ENCODE measurements at regions not wholly inside any gene's neighbourhood (a gene's known extent, or its start where the extent isn't known, plus 50 kb on each side); places are given as distances from the start of the nearest gene placed in this dataset.
"Not testable (repeated sequence)": the region's sequence is repeated elsewhere in the genome, so short reads cannot be mapped to it uniquely, and the experiment has no call there.

DNA sequence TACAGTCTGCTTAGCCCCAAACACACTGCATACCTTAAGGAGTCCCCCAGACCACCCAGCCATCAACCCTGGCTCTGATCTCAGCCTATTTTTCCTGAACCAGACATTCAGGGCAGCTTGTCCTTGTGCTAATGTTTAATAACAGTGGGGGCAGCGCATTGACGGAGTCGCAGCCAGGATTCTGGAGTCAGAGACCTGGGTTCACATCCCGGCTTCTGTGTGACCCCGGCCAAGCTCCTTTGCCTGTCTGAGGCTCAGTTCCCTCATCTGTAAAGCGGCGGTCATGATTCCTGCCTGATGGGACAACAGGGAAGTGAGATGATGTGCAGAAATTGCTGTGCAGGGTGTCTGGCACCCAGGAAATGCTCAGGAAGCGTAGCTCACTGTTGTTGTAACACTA is 63.1 kb downstream of the MATN1 start:
- DNase-seq (ENCODE audit: low read depth, low spot score), result no peak

DNA sequence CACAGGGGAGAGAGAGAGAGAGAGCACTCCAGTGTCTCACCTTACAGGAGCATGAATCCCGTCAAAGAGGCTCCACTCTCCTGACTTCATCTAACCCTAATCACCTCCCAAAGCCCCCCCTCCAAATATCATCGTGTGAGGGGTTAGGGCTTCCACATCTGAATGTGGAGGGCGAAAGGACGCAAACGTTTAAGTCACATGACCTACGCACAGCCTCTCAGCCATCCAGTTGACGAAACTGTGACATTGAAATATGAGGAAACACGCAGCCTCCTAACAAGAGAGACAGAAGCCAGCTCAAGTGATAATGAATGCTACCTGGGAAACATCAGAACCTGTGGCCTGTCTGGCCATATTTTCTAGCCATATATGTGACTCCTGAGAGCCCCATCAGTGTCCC is 63.7 kb downstream of the MATN1 start:
- DNase-seq (ENCODE audit: low read depth, low spot score), result no peak

DNA sequence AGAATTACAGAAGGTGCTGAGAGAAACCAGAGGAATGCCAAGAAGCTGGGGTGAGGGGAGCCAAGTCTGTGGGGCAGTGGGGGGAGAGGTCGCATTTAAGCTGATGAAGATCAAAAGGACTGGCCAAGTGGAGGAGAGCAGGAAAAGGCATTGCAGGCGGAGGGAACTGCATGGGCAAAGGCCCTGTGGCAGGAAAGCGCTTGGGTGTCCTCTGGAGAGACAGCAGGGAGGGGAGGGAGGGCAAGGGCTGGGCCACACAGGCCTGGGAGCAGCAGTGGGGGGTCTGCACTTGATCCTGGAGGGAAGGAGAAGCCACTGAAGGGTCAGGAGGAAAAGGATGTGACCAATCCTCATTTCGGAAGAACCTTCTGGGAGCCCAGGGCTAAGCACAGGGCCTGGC is 65.0 kb downstream of the MATN1 start:
- DNase-seq (ENCODE audit: low read depth, low spot score), result not testable (repeated sequence)

DNA sequence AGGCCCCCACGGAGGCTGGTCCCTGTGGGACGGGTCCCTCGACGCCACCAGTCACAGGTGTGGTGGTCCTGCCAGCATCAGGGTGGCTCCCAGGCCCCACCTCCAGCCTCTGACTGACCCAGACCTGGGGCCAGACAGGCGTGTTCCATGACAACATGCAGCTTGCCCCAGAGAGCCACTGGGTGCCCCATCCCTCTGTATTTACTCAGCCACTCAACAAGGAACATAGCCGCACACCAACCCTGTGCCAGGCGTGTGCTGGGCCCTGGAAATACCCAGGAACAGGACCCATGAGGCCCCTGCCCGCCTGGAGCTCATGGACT is 65.4 kb downstream of the MATN1 start:
- DNase-seq (ENCODE audit: low read depth, low spot score), result no peak

DNA sequence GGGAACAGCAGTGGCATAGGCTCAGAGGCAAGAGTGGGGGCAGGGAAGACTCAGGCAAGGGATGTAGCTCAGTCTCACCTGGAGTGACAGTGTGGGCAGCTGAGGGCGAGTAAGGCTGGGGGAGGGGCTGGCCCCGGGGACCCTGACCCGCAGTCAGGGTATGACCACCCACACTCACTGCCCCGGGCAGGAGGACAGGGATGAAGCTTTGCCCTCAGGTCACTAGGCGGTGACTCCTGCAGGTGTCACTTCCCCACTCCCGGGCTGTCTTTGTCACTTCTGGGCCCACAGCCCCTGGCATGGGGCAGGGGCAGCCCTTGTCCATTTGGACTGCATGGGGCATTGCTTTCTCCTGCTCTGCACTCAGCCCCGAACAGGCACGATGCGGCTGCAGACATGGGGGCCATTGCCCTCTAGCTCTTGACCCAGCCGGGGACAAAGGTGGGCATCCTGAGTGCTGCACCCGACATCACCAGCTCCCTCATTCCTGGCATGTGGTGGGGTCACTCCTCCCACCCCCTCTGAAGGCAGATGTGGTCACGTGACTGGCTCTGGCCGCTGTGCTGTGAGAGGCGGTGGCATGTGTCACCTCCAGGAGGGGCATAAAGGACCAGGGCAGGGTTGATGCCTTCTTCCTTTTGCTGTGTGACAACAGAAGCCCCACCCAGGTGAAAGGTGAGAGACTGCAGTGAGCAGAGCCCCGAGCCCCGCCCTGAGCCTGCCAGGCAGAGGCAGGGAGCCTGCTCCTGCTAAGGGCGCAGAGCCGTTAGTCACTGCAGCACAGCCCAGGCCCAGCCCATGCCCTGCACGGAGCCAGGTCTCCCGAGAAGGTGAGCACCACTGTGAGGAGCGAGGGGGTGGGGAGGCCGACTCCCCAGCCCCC is 66.0 kb downstream of the MATN1 start:
- no peak for DNase-seq (ENCODE audit: low read depth, low spot score)

GRCh38 chr1:30656171-30656940 is 67.0 kb downstream of the MATN1 start:
- no peak for DNase-seq (ENCODE audit: low read depth, low spot score)

DNA sequence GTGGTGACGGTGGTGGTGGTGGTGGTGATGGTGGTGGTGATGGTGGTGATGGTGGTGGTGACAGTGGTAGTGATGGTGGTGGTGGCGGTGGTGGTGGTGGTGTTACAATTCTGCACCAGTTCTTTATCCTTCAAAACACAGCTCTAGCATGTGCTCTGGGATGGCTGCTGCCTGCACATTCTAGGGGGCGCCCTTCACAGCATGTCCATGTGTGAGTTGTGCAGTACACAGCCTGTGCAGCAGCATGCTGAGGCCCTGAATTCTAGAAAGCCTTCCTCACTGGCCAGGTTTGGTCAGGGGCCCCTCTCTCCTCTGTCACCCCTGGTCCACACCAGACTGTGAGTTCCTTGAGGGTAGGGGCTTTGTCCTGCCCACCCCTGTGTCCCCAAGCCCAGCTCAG is 67.7 kb downstream of the MATN1 start:
- DNase-seq (ENCODE audit: low read depth, low spot score), result no peak

DNA sequence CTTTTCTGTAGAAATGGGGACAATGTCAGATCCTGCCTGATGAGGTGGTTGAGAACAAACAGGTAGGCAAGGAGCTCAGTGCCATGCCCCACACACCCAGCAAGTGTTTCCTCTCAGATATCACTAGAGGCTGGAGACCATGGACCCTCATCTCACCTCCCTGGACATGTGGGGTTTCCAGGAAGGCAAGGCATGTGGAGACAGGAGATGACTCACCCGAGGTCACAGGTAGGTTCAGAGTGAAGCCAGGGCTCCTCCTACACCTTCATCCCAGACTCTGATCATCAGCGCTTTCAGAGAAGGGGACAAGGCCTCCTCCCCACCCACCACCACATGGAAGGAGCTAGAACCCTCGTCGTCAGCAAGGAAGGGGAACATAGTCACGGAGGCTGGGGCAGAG is 69.2 kb downstream of the MATN1 start:
- no peak for DNase-seq (ENCODE audit: low read depth, low spot score)

GRCh38 chr1:30652152-30652841 is 71.1 kb downstream of the MATN1 start:
- DNase-seq (ENCODE audit: low read depth, low spot score), result peak; percentile 29

DNA sequence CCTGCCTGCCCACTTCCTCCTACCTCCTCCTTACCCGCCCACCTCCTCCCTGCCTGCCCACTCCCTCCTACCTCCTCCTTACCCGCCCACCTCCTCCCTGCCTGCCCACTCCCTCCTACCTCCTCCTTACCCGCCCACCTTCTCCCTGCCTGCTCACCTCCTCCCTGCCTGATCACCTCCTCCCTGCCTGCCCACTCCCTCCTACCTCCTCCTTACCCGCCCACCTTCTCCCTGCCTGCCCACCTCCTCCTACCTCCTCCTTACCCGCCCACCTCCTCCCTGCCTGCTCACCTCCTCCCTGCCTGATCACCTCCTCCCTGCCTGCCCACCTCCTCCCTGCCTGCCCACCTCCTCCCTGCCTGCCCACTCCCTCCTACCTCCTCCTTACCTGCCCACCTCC is 72.0 kb downstream of the MATN1 start:
- not testable (repeated sequence) for DNase-seq (ENCODE audit: low read depth, low spot score)

DNA sequence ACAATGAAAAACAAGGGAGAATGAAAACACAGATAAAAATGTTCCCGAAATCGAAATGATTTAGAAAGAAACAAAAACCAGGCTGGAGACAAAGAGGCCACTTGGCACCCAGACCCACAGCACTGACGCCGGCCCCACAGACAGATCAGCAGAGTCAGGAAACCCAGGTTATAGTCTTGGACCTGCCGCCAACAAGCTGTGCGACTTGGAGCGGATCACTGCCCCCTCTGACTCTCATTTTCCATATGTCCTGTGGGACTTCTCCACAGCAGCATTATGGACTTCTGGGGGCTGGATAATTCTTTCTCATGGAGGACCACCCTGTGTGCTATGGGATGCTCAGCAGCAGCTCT is 72.4 kb downstream of the MATN1 start:
- DNase-seq (ENCODE audit: low read depth, low spot score), result no peak

DNA sequence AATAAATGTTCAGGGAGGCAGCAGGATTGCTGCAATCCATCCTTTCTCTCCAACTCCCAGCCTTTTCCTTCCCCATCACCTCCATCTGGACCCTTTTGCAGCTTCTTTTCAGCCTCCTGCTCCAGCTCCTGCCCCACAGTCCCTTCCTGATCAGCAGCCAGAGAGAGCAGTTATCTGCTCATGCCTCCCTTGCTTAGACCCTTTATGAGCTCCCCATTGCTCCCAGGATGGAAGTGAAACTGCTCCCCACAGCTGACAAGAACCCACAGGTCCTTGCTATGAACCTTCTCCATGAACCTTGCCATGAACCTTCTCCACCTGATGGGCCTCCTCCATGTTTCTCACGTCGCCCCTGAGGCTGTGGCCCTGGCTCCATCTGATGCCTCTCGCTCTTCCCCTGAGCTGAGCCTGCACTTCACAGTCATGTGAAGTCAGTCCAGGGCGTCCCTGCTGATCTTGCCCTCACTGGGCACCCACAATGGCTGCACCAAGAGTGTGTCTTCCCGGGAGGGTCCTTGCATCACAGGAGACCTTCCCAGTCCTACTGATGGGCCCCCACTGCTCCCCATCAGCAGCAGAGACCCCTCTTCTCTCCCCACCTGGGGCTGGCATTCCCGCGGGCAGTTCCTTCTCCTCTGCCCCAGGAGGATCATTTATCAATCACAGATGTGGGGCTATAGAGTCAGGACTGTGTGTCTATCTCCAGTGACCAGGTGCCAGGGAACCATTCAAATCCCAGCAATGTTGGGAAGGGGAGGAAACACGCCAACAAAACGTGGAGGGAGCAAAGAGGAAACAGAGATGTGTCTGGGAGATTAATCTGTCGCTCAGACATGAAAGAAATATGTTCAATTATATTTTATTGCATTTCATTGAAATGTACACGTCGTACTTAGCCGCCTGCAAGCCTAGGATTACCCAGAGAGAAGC is 73.1 kb downstream of the MATN1 start:
- DNase-seq (ENCODE audit: low read depth, low spot score), result no peak

GRCh38 chr1:30649321-30649991 is 73.9 kb downstream of the MATN1 start:
- no peak for DNase-seq (ENCODE audit: low read depth, low spot score)

GRCh38 chr1:30648408-30649000 is 74.9 kb downstream of the MATN1 start:
- DNase-seq (ENCODE audit: low read depth, low spot score), result no peak

DNA sequence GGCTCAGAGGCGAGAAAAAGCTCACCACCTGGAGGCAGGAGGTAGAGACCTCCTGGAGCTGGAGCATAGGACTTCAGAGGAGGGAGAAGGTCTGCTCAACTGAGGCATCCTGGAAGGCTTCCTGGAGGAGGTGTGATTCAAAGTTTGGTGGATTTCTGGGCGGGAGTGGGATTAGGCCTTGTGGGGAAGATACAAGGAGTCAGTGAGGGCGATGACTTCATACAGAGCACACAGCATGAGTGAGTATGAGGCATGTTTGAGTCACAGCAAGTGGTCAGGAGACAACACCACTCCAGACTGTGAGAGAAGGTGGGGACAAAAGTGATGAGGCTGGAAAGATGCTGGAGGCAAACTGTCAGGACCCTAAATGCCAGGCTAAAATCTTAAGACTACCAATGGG is 77.6 kb downstream of the MATN1 start:
- DNase-seq (ENCODE audit: low read depth, low spot score), result no peak

DNA sequence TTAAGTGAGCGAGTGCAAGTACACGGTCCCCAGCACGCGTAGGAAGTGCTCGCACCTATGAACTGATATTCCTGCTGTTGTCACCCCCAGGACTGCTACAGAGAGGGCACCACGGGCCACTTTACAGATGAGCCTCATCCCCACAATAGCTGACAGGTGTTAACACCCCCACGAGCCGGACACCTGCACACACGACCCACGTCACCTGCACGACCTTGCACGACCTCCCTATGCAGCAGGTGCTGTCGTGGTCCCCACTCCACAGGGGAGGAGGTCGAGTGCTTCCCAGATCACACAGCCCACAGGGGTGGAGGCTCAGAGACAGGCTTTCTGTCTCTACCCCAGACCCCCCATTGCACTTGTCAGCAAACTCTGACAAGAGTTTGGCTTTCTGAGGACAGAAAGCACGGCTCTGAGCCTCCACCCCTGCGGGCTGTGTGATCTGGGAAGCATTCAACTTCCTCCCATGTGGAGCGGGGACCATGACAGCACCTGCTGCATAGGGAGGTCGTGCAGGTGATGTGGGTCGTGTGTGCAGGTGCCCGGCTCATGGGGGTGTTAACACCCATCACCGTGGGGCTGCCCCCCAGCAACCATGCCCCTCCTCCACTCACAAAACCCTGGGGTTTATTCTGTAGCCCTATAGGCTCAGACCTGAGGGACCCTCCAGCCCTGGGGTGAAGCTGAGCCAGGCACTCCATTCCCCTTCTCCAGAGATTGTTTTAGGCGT is 80.8 kb downstream of the MATN1 start:
- no peak for DNase-seq (ENCODE audit: low read depth, low spot score)

DNA sequence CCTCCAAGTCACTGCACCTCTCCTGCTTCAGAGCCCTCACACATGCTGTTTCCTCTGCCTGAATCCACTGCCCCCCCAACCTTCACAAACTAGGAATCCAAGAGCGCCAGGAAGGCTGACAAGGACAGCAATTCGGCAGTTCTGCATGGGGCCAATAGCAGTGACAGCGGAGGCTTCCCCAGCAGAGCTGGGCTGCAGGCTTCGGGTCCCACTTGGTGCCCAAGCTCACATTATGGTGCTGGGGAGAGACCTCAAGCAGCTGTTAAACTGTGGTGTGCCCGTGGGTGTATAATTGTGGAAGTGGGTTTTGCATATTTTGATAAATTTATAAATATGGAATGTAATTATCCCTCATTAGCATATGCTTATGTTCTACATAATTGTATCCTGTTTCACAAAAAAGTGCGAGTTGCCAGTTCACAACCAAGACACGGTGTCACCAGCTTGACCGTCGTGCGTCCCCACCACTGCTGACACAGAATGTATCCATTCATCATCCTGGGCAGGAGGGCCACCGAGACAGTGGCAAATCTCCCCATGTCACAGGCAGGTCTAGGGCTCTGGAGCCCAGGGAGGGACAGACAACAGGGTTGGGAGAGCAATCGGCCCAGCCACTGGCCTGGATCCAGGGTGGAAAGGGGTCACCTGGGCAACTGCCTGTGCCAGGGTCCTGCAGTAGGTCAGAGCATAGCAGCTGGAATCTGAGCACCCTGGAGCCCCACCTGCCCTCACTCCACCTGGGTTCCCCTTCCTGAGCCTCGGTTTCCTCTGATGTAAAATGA is 81.6 kb downstream of the MATN1 start:
- no peak for DNase-seq (ENCODE audit: low read depth, low spot score)

DNA sequence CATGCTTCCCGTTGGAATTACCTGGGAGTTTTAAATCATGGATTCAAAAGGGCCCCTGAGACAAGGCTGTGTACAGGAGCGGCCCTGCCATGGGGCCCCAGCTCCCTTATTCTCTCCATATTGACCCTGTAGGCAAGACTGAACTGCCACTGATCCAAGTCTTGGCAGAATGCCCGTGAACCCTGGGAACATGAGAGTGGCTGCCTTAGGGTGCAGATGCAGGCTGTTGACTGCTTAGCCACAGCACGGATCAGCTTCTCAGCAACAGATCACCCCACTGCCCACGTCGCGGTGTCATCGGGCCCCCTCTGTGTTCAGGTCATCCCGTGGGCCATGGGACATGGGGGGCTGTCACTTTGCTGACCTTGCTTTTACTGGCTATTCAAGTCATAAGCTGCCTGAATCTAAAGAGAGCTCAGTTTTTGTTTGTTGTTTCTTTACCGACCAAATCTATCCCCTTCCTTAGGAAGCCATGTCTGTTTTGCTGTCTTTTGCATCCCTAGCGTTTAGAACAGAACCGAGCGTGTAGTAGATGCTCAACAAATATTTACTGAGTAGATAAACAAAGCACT is 83.4 kb downstream of the MATN1 start:
- DNase-seq (ENCODE audit: low read depth, low spot score), result no peak

- no peak for DNase-seq (ENCODE audit: low read depth, low spot score)
Observed at GRCh38 chr1:30638811-30639210, 84.6 kb downstream of the MATN1 start.

Data from astrocyte of the hippocampus (primary cell).